D721Med (cell line): ENCODE measurements at regions not wholly inside any gene's neighbourhood (a gene's known extent, or its start where the extent isn't known, plus 50 kb on each side); places are given as distances from the start of the nearest gene placed in this dataset.

Source experiments
- DNase-seq: peaks from one replicate; pipeline ENCODE4 v3.0.0; 2011; ENCODE audit warnings: low spot score; ENCODE audit not compliant: insufficient read length
- FAIRE-seq: peaks from 2 replicates; lab custom pipeline; 2011; peaks lifted over from hg19 to GRCh38; lab: Jason Lieb, UNC
- TF ChIP-seq, protein P1 (sequence below): IDR thresholded peaks from 2 replicates; pipeline ENCODE4 v1.5.1; 2012; ENCODE audit warnings: mild to moderate bottlenecking, control low read depth; ENCODE audit not compliant: insufficient read depth; ENCODE audit errors: missing control alignments

GRCh38 chr2:126774761-126775160 lies 118.8 kb downstream of the GYPC start:
- DNase-seq: no peak
- FAIRE-seq: no peak
- TF ChIP-seq, protein P1, sequence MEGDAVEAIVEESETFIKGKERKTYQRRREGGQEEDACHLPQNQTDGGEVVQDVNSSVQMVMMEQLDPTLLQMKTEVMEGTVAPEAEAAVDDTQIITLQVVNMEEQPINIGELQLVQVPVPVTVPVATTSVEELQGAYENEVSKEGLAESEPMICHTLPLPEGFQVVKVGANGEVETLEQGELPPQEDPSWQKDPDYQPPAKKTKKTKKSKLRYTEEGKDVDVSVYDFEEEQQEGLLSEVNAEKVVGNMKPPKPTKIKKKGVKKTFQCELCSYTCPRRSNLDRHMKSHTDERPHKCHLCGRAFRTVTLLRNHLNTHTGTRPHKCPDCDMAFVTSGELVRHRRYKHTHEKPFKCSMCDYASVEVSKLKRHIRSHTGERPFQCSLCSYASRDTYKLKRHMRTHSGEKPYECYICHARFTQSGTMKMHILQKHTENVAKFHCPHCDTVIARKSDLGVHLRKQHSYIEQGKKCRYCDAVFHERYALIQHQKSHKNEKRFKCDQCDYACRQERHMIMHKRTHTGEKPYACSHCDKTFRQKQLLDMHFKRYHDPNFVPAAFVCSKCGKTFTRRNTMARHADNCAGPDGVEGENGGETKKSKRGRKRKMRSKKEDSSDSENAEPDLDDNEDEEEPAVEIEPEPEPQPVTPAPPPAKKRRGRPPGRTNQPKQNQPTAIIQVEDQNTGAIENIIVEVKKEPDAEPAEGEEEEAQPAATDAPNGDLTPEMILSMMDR: no peak

DNA sequence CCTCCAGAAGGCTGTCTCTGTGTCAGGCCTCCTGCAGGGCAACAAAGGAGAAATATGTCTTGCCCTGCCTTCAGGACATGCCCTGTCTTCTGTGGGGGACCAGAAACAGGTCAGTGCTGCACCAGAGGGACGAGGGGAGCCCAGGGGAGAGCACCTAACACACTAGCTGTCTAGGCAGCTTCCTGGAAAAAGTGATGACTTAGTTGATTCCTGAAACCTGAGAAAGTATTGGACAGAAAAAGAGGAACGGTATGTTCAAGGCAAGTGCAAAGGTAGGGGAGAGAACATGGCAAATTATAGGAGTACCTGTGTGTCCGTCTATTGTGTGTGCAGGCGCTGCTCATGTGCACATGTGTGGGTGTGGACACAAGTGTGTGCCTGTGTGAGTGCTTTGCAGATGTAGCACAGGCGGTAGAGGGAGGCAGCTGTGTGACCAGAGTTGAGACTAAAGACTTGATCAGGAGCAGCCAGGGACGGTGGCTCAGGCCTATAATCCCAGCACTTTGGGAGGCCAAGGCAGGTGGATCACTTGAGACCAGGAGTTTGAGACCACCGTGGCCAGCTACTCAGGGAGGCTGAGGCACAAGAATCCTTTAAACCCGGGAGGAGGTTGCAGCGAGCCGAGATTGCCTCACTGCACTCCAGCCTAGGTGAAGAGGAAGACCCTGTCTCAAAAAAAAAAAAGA lies 119.5 kb downstream of the GYPC start:
- DNase-seq (no peak), FAIRE-seq (no peak)
- TF ChIP-seq, protein P1: no peak

DNA sequence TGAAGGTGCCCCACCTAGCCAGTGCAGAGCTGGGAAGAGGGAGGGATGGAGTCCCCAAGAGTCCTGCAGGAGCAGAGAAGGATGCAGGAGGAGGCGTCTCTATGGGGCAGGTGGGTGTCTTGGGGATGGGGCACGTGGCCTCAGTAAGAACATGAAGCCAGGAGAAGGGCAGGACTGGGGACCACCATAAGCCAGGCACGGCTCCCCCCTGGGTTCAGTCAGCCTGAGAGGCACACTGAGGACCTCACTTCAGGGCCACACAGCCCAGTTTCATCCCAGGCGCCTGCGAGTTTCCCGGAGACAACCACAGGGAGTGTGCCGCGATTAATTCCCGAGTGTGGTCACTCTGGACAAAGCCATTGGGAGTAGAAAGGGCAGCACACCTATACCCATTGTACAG lies 120.3 kb downstream of the GYPC start:
- TF ChIP-seq, protein P1: no peak
- DNase-seq (no peak), FAIRE-seq (no peak)

DNA sequence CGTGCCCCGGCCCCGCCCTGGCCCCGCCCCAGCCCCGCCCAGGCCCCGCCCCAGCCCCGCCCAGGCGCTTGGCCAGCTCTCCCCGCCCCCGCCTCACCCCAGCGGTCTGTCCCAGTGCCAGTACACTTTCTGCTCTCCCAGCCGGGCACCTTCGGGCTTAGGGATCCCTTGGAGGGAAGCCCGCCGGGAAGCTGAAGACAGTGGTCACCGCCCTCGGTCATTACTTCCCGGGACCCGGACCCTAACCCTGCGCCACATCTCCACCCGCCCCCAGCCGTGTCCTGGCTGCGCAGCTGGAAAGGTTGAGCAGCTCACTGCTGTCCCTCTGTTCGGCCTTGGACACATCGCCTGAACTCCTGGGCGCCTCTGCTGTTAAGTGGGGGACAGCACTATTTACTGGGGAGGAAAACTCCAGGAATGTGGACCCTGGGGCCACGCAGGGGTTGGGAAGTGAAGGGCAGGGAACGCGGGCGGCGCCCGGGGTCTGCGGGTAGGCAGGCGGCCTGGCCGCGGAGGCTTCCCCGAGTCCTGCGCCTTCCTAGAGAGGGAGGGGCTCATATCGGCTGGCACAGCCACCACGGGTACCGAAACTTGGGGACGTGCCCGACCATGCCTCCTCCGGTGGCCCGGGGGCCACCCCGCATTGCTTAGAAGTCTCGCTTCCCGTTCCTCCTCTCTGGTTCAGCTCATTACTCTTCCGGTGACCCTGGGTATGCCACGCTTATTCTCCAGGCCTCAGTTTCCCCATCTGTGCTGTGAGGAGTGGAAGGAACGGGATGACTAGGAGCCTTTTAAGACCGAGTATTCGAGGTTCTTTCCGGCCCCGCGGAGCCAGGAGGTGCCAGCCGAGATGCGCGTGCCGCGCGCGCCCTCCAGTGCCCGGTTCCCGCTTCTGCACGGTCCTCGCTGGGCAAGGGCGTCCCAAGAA lies 121.0 kb downstream of the GYPC start:
- FAIRE-seq: no peak
- DNase-seq: peak; percentile 58
- TF ChIP-seq, protein P1: peak; percentile 90

GRCh38 chr2:126777620-126777978 lies 121.1 kb upstream of the TEX51 start:
- FAIRE-seq (no peak), DNase-seq (no peak)
- TF ChIP-seq, protein P1: no peak

- DNase-seq: no peak
Observed at GRCh38 chr2:126778561-126779501, 119.9 kb upstream of the TEX51 start.

More at GRCh38 chr2:126778561-126779501, 119.9 kb upstream of the TEX51 start:
- FAIRE-seq: no peak
- TF ChIP-seq, protein P1: no peak
